Smooth muscle cell (in vitro differentiated cells): ENCODE measurements at regions not wholly inside any gene's neighbourhood (a gene's known extent, or its start where the extent isn't known, plus 50 kb on each side); places are given as distances from the start of the nearest gene placed in this dataset.

ENCODE experiments used
- DNase-seq: peaks from one replicate; lab custom pipeline; 2025; ENCODE audit not compliant: unreplicated experiment; lab: John Stamatoyannopoulos, UW
- H2AFZ ChIP-seq: fragments of 200-600 bp; sonication (generic); 2 replicates; pipeline ENCODE4 v1.6.0; 2016; ENCODE audit warnings: antibody characterized with exemption, low read depth, mild to moderate bottlenecking
- H3F3A ChIP-seq: fragments of 200-600 bp; sonication (generic); 2 replicates; pipeline ENCODE4 v1.6.0; 2017; ENCODE audit warnings: antibody characterized with exemption, low read depth
- H3K27ac ChIP-seq: fragments of 200-600 bp; sonication (generic); 2 replicates; pipeline ENCODE4 v1.5.1; 2016; ENCODE audit warnings: low read depth, mild to moderate bottlenecking
- H3K27me3 ChIP-seq: fragments of 200-600 bp; sonication (generic); 2 replicates; pipeline ENCODE4 v1.6.1; 2016; ENCODE audit warnings: low read depth, mild to moderate bottlenecking
- H3K36me3 ChIP-seq: fragments of 200-600 bp; sonication (generic); 2 replicates; pipeline ENCODE4 v1.5.1; 2016; ENCODE audit warnings: low read depth
- H3K4me1 ChIP-seq: fragments of 200-600 bp; sonication (generic); 2 replicates; pipeline ENCODE4 v1.5.1; 2016; ENCODE audit warnings: low read depth
- H3K4me2 ChIP-seq: fragments of 200-600 bp; sonication (generic); 2 replicates; pipeline ENCODE4 v1.6.0; 2016; ENCODE audit warnings: mild to moderate bottlenecking
- H3K4me3 ChIP-seq: fragments of 200-600 bp; sonication (generic); 2 replicates; pipeline ENCODE4 v1.5.1; 2016; ENCODE audit warnings: mild to moderate bottlenecking
- H3K79me2 ChIP-seq: fragments of 200-600 bp; sonication (generic); 2 replicates; pipeline ENCODE4 v1.6.0; 2016; ENCODE audit warnings: low read depth, mild to moderate bottlenecking
- H3K9ac ChIP-seq: fragments of 200-600 bp; sonication (generic); 2 replicates; pipeline ENCODE4 v1.6.0; 2016; ENCODE audit warnings: low read depth
- H3K9me3 ChIP-seq: fragments of 200-600 bp; sonication (generic); replicated peaks from 2 replicates; pipeline ENCODE4 v1.5.1; 2016; ENCODE audit warnings: low read depth
- H4K20me1 ChIP-seq: fragments of 200-600 bp; sonication (generic); 2 replicates; pipeline ENCODE4 v1.6.0; 2016; ENCODE audit warnings: low read depth
- WGBS: methylation state at CpG from one replicate; pipeline ENCODE4 v1.1.7; 2016; ENCODE audit warnings: low lambda C conversion rate; 5-methylcytosine and 5-hydroxymethylcytosine counted together
- TF ChIP-seq, protein P1 (sequence below): fragments of 200-600 bp; sonication (generic); IDR thresholded peaks from 2 replicates; pipeline ENCODE4 v1.5.1; 2017; ENCODE audit warnings: borderline replicate concordance, mild to moderate bottlenecking, antibody characterized with exemption; ENCODE audit not compliant: insufficient read depth, poor library complexity, severe bottlenecking

DNA sequence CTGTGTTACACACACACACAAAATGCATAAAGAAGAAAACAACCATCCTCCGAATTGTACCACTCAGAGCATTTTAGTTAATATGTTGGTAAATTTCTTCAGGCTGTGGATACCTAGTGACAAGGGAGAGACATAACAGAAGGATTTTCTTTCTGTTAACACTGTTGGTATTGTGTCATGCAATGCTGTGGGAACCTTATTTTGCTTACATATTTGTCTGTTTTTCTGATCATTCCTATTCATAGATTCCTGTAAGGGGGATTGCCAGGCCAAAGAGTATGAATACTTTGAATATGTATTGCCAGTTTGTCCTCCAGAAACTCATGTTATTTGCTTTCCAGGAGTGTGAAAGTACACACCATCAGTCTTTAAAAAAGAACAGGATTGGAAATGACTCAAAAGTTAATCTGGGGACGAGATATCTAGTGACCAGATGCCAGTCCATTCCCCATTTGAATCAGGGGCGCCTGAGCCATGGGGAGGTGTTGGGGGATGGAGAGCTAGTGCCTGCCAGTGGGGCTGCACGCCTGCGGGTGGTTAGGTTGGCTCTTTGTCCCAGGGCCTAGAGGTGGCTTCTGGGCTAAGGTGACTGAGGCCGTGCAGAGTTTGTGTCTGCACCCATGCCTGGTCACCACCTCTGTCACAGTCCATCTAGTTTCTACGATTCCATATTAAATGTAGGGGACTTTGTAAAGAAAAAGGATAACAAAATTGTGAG lies 142.0 kb downstream of the PTPN20 start:
- H4K20me1 ChIP-seq, result no peaks in the 10 kb centered on the region
- no peak overlapping the region for H3K27ac ChIP-seq
- H3K27me3 ChIP-seq, result no peaks in the 10 kb centered on the region
- no peaks in the 10 kb centered on the region for H3F3A ChIP-seq
- H3K9ac ChIP-seq, result no peak overlapping the region
- DNase-seq, result no peak
- TF ChIP-seq, protein P1, sequence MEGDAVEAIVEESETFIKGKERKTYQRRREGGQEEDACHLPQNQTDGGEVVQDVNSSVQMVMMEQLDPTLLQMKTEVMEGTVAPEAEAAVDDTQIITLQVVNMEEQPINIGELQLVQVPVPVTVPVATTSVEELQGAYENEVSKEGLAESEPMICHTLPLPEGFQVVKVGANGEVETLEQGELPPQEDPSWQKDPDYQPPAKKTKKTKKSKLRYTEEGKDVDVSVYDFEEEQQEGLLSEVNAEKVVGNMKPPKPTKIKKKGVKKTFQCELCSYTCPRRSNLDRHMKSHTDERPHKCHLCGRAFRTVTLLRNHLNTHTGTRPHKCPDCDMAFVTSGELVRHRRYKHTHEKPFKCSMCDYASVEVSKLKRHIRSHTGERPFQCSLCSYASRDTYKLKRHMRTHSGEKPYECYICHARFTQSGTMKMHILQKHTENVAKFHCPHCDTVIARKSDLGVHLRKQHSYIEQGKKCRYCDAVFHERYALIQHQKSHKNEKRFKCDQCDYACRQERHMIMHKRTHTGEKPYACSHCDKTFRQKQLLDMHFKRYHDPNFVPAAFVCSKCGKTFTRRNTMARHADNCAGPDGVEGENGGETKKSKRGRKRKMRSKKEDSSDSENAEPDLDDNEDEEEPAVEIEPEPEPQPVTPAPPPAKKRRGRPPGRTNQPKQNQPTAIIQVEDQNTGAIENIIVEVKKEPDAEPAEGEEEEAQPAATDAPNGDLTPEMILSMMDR, result no peak
- H3K4me1 ChIP-seq, result no peaks in the 10 kb centered on the region
- no peak overlapping the region for H3K4me2 ChIP-seq
- WGBS, result 76% methylated on average over 7 of the region's 7 CpGs
- H2AFZ ChIP-seq, result peak overlapping the region; percentile 64
- H3K79me2 ChIP-seq, result no peaks in the 10 kb centered on the region
- H3K9me3 ChIP-seq, result no peaks in the 10 kb centered on the region
- H3K36me3 ChIP-seq, result no peaks in the 10 kb centered on the region
- H3K4me3 ChIP-seq, result no peak overlapping the region

DNA sequence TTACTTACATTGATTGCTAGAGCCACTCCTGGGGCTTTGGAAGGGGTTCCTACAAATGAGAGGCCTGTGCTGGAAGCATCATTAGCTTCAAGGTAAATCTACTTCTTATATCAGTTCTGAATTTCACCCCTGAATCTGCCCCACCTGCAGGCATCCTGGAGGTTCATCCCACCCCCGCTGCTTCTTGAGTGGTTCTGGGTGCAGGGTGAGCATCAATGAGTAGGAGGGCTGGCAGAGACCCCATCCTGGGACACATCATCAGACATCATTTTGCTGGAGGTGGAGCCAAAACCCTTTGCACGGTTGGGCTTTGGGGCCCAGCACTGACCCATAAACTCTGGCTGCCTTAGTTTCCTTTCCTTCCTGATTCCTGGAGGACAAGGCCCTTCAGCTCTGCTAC lies 143.7 kb downstream of the PTPN20 start:
- H3K4me2 ChIP-seq, result no peak overlapping the region
- 80% methylated on average over 2 of the region's 2 CpGs for WGBS
- no peak for DNase-seq
- H3K4me3 ChIP-seq, result no peak overlapping the region
- TF ChIP-seq, protein P1, result no peak
- no peaks in the 10 kb centered on the region for H4K20me1 ChIP-seq
- no peaks in the 10 kb centered on the region for H3K27me3 ChIP-seq
- H3K4me1 ChIP-seq, result no peaks in the 10 kb centered on the region
- H3K9me3 ChIP-seq, result no peaks in the 10 kb centered on the region
- no peak overlapping the region for H3K9ac ChIP-seq
- no peaks in the 10 kb centered on the region for H3F3A ChIP-seq
- H2AFZ ChIP-seq, result no peak overlapping the region
- no peaks in the 10 kb centered on the region for H3K36me3 ChIP-seq
- no peaks in the 10 kb centered on the region for H3K79me2 ChIP-seq
- no peak overlapping the region for H3K27ac ChIP-seq

DNA sequence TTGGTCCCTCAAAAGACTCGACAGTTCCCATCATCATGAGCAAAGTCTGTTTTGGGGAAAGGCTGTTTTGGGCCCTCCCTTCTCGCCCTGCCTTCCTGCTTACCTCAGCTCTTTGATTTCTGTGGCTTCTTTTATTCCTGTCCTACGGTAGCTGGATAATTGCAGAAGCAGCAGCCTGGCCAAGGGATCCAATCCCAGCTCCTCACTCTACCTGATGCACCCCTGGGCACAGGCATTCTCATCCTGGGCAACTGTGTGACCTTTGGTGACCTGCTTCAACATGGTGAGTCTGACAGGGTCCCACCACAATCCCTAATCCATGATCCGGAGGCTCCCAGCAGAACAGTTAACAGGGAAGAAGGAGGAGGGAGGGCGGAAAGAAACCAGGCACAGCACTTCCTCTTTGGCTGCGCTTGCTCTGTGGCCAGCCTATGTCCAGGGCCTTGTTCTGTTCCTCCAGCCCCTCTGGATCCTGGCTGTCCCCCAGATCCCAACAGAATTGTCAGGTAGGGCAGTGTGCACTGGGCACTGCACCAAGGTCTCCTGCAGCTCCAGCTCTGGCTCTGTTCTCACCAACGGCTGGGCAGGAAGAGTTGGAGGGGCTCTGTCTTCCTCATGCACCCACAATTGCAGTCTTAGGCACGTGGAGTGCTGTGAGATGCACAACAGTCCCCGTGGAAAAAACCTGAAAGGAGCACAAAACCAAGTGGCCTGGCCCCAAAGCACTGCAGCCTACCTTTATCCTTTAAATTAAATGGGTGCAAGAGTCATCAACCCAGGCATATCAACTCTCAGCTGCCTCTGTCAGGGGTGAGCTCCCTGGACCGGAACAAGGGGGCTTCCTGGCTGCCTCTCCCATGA lies 144.4 kb downstream of the PTPN20 start:
- 82% methylated on average over 10 of the region's 10 CpGs for WGBS

More for the DNA sequence above, 144.4 kb downstream of the PTPN20 start:
- H4K20me1 ChIP-seq, result no peaks in the 10 kb centered on the region
- H3K27ac ChIP-seq, result no peak overlapping the region
- DNase-seq, result no peak
- H2AFZ ChIP-seq, result no peak overlapping the region
- no peaks in the 10 kb centered on the region for H3K27me3 ChIP-seq
- H3K4me2 ChIP-seq, result no peak overlapping the region
- no peaks in the 10 kb centered on the region for H3F3A ChIP-seq
- no peaks in the 10 kb centered on the region for H3K79me2 ChIP-seq
- no peak overlapping the region for H3K9ac ChIP-seq
- no peaks in the 10 kb centered on the region for H3K4me1 ChIP-seq
- no peaks in the 10 kb centered on the region for H3K9me3 ChIP-seq
- H3K4me3 ChIP-seq, result no peak overlapping the region
- TF ChIP-seq, protein P1, result no peak
- H3K36me3 ChIP-seq, result no peaks in the 10 kb centered on the region
